ENCODE measurements at regions not wholly inside any gene's neighbourhood (a gene's known extent, or its start where the extent isn't known, plus 50 kb on each side); places are given as distances from the start of the nearest gene placed in this dataset.

DNA sequence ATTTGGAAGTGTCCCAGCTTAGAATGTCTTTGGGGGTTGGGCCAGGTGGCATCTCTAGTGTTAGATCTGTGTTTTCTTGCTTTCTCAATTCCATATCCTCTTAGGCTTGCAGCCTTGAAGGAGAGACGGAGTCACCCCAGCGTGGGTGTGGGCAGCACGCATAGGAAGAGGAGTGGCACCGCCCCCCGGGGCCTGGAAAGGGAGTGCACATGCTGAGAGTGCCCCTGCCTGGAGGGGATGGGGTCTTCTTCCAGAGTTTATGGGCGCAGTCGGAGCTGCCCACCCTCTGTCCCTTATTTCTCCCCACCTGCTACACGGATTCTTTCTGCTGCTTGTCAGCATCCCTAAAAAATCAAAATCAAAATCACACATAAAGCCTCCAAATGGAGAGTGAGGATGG is 309.7 kb downstream of the QKI start:
- Mint-ChIP-seq H3K4me1 (no peaks in the 10 kb centered on the region), H3K9me3 (no peaks in the 10 kb centered on the region), H3K27me3 (no peaks in the 10 kb centered on the region), H3K36me3 (no peaks in the 10 kb centered on the region), H3K27ac (no peak overlapping the region), H3K4me3 (no peak overlapping the region)

DNA sequence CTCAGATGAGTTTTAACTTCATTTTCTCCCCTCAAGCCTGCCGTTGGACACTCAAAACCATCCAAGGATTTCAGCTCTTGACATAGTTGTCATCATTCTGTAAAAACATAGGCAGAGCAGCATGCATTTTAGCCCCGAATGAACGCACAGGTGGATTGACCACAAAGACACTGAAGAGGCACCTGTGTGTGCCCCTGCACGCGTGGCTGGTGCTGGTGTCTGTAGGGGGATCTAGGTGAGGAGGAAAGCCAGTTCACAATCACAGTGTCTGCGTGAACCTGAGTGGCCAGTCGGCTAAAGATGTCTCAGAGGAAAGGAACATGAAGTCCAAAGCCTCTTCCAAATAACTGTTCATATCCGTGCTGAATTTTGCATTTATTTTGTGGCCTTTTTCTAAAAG is 309.2 kb downstream of the QKI start:
- Mint-ChIP-seq H3K4me1 (no peaks in the 10 kb centered on the region), H3K27ac (no peak overlapping the region), H3K4me3 (no peak overlapping the region)

GRCh38 chr6:163721922-163722692 is 307.6 kb downstream of the QKI start:
- H3K4me3 Mint-ChIP-seq: no peak overlapping the region
- no peaks in the 10 kb centered on the region for H3K9me3 Mint-ChIP-seq

More for the DNA sequence above, 309.2 kb downstream of the QKI start:
- no peaks in the 10 kb centered on the region for H3K36me3 Mint-ChIP-seq
- no peaks in the 10 kb centered on the region for H3K9me3 Mint-ChIP-seq
- no peaks in the 10 kb centered on the region for H3K27me3 Mint-ChIP-seq

GRCh38 chr6:163721435-163721834 is 306.9 kb downstream of the QKI start:
- H3K9me3 Mint-ChIP-seq: no peaks in the 10 kb centered on the region
- no peaks in the 10 kb centered on the region for H3K4me1 Mint-ChIP-seq
- no peaks in the 10 kb centered on the region for H3K36me3 Mint-ChIP-seq
- H3K27ac Mint-ChIP-seq: no peak overlapping the region
- H3K4me3 Mint-ChIP-seq: no peak overlapping the region
- peaks cover 3% of the 10 kb centered on the region for H3K27me3 Mint-ChIP-seq

More at GRCh38 chr6:163721922-163722692, 307.6 kb downstream of the QKI start:
- H3K27ac Mint-ChIP-seq: no peak overlapping the region
- no peaks in the 10 kb centered on the region for H3K4me1 Mint-ChIP-seq
- no peaks in the 10 kb centered on the region for H3K36me3 Mint-ChIP-seq
- H3K27me3 Mint-ChIP-seq: peaks cover 2% of the 10 kb centered on the region

DNA sequence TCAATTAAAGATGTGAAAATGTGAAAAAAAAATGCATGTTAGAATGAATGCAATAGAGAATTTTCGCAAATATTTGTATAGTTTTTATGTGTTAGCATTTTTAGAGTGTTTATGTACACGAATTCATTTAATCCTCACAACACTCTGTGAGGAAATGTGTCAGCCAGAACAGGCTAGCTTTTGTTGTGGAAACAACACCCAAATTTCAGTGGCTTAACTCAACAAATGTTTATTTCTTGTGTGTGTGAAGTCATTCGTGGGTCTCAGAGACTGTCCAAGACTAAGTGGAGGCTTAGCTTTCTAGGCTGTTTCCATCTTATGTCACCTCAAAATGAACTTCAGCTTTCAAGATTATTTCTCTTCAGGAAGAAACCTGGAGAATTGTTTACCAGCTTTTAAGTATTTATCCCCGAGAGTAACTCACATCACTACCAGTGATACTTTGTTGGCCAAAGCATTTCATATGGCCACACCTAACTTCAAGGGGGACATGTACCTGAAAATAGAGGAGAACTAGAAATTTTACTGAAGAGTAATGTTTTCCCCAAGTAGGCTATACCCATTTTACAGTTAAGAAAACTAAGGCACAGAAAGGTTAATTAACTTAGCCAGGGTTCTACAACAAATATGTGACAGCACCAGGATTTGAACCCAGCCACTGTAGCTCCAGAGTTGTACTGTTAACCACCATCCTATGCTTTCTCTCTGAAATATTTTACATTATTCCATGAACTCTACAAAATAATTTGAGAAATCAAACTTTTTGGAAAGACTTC is 306.1 kb downstream of the QKI start:
- H3K9me3 Mint-ChIP-seq: no peaks in the 10 kb centered on the region
- H3K27me3 Mint-ChIP-seq: peaks cover 3% of the 10 kb centered on the region
- H3K36me3 Mint-ChIP-seq: no peaks in the 10 kb centered on the region
- H3K27ac Mint-ChIP-seq: no peak overlapping the region
- H3K4me3 Mint-ChIP-seq: no peak overlapping the region
- H3K4me1 Mint-ChIP-seq: no peaks in the 10 kb centered on the region

DNA sequence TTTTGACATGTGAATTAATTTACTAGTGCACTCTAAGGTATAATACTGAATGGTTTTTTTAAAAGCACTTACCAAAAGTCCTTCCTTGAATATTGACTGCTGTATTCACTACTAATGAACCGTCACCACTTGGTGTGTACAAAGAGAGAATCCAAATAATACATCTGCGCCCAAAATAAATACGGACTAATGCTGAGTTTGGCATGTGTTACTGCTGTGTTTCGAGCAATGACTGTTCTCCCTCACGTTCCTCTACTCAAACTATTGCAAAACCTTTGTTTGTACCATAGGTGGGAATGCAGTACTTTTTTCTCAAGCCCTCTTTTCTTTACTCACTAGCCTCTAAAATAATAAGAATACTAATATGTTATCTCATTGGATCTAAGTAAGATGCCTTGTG is 305.5 kb downstream of the QKI start:
- no peaks in the 10 kb centered on the region for H3K9me3 Mint-ChIP-seq
- peaks cover 3% of the 10 kb centered on the region for H3K27me3 Mint-ChIP-seq
- no peaks in the 10 kb centered on the region for H3K4me1 Mint-ChIP-seq
- H3K36me3 Mint-ChIP-seq: no peaks in the 10 kb centered on the region
- no peak overlapping the region for H3K4me3 Mint-ChIP-seq
- no peak overlapping the region for H3K27ac Mint-ChIP-seq

DNA sequence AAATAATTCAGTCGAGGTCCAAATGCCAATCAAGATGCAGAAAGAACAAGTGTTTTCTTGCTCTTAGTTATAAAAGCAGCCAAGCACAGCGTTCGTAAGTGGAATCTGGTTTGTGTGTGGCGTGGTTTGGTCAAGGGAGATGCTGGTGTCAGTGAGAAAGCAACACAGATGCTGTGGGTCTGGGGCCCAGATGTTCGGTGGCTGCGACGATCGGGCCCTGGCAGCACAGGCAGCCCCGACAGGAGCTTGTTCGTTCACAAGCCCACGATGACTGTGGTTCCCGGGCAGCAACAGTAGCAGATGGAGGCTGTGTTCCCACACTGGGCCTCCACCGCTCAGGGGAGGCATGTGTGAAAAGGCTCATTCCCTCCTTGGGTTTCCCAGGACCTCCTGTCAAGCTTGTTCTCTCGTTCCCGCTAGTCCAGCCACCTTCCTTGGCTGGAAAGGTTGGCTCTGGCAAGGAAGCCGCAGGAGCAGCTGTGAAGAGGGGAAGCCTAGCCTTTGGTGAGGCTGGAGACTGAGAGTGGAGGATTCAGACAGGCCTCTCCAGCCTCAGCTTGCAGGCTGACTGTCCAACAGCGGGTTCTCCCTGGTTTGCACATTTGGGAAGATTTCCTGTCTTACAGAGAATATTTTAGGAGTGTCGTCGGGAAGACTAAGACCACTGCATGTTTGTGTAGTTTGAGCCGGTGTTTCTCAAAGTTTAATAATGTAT is 304.7 kb downstream of the QKI start:
- H3K4me1 Mint-ChIP-seq: no peaks in the 10 kb centered on the region
- no peaks in the 10 kb centered on the region for H3K9me3 Mint-ChIP-seq
- H3K4me3 Mint-ChIP-seq: no peak overlapping the region
- no peak overlapping the region for H3K27ac Mint-ChIP-seq
- H3K27me3 Mint-ChIP-seq: peaks cover 3% of the 10 kb centered on the region
- H3K36me3 Mint-ChIP-seq: no peaks in the 10 kb centered on the region

GRCh38 chr6:163718537-163718936 is 304.0 kb downstream of the QKI start:
- no peaks in the 10 kb centered on the region for H3K9me3 Mint-ChIP-seq
- peaks cover 3% of the 10 kb centered on the region for H3K27me3 Mint-ChIP-seq
- no peak overlapping the region for H3K4me3 Mint-ChIP-seq
- H3K36me3 Mint-ChIP-seq: no peaks in the 10 kb centered on the region
- H3K27ac Mint-ChIP-seq: no peak overlapping the region
- no peaks in the 10 kb centered on the region for H3K4me1 Mint-ChIP-seq

DNA sequence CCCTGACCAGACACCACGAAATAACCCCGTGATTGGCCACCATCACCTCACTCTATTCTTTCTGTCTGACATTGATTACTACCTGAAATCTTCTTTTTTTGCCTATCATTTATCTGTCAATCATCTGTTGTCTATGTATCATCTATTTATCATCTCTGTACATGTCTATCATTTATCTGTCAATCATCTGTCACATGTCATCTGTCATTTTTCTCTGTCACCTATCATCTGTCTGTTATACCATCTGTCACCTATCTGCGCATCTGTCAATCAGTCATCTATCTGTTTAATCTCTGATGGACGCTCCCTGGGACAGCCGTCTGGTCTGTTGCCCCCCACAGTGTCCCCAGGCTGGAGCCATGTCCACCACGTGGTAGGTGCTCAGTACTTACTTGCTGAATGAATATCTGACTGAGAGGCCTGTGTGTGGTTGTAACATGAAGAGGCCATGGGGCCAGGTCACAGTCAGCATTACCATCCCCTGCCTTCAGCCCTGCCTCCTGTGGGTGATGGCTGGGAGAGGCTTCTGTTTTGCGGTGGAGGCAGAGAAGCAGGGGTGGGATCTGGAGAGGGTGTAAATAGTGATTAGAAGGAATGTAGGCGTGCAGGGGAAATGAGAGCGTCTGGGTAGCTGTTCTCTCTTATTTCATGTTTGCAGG is 302.7 kb downstream of the QKI start:
- H3K4me3 Mint-ChIP-seq: no peak overlapping the region
- peaks cover 3% of the 10 kb centered on the region for H3K27me3 Mint-ChIP-seq
- no peak overlapping the region for H3K27ac Mint-ChIP-seq
- no peaks in the 10 kb centered on the region for H3K4me1 Mint-ChIP-seq
- H3K9me3 Mint-ChIP-seq: no peaks in the 10 kb centered on the region
- no peaks in the 10 kb centered on the region for H3K36me3 Mint-ChIP-seq

- H3K36me3 Mint-ChIP-seq: no peaks in the 10 kb centered on the region
- peaks cover 3% of the 10 kb centered on the region for H3K27me3 Mint-ChIP-seq
- no peaks in the 10 kb centered on the region for H3K9me3 Mint-ChIP-seq
- no peak overlapping the region for H3K27ac Mint-ChIP-seq
- H3K4me3 Mint-ChIP-seq: no peak overlapping the region
- no peaks in the 10 kb centered on the region for H3K4me1 Mint-ChIP-seq
These were observed 302.2 kb downstream of the QKI start for GRCh38 chr6:163716690-163717089.

DNA sequence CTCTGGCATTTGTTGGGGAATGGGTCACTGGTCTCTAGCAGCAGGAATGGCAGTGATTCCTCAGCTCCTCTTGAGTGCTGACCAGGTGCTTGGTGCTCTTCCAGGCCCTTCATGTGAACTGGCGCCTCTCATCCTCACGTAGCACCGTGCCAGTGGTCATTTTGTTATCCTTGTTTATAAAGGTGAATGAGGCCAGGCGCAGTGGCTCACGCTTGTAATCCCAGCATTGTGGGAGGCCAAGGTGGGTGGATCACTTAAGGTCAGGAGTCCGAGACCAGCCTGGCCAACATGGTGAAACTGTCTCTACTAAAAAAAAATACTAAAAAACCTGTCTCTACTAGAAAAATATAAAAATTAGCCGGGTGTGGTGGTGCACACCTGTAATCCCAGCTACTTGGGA is 301.3 kb downstream of the QKI start:
- Mint-ChIP-seq H3K27me3 (peaks cover 3% of the 10 kb centered on the region), H3K27ac (no peak overlapping the region), H3K4me1 (no peaks in the 10 kb centered on the region), H3K36me3 (no peaks in the 10 kb centered on the region), H3K4me3 (no peak overlapping the region), H3K9me3 (no peaks in the 10 kb centered on the region)

DNA sequence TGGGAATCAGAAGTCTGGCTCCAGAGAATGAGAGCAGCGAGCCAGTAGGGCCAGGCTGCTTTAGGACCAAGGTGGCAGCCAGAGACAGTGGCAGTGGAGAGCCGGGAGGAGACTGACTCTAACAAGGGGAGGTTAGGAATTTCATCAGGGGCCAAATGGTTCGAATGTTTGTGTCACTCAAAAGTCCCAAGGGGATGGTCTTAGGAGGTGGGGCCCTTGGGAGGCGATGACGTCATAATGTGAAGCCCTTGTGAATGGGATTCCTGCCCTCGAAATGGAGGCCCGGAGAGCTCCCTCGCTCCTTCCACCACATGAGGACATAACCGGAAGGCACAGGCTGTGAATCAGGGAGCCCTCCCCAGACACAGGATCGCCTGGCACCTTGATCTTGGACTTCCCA is 299.7 kb downstream of the QKI start:
- Mint-ChIP-seq H3K4me1 (no peaks in the 10 kb centered on the region), H3K36me3 (no peaks in the 10 kb centered on the region), H3K27me3 (peaks cover 3% of the 10 kb centered on the region), H3K9me3 (no peaks in the 10 kb centered on the region), H3K4me3 (no peak overlapping the region), H3K27ac (no peak overlapping the region)

DNA sequence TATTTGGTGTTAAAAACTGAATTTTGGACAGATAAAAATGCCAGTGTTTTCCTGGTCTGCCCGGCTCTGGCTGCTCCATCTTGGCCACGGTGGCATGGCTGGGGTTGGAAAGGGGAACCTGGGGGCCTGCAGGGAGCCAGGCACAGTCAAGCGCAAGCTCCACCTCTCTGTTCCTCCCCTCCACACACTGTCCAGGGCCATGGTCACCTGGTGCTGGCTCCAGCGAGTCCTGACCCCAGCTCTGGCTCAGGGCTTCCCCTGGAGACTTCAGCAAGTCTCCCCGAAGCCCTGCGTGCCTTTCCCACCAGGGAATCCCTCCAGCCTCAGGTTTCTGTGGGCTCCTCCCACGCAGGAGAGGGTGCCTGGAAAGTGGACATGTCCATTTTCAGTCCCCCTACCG is 298.5 kb downstream of the QKI start:
- peaks cover 2% of the 10 kb centered on the region for H3K27me3 Mint-ChIP-seq
- H3K36me3 Mint-ChIP-seq: no peaks in the 10 kb centered on the region
- H3K9me3 Mint-ChIP-seq: no peaks in the 10 kb centered on the region
- no peak overlapping the region for H3K27ac Mint-ChIP-seq
- H3K4me3 Mint-ChIP-seq: no peak overlapping the region
- no peaks in the 10 kb centered on the region for H3K4me1 Mint-ChIP-seq

- Mint-ChIP-seq H3K27ac (no peak overlapping the region), H3K27me3 (peaks cover 1% of the 10 kb centered on the region), H3K4me3 (no peak overlapping the region), H3K4me1 (no peaks in the 10 kb centered on the region), H3K9me3 (no peaks in the 10 kb centered on the region), H3K36me3 (no peaks in the 10 kb centered on the region)
These were observed 298.0 kb downstream of the QKI start for GRCh38 chr6:163712566-163712961.

GRCh38 chr6:163711615-163712565 is 297.4 kb downstream of the QKI start:
- no peaks in the 10 kb centered on the region for H3K27me3 Mint-ChIP-seq

More at GRCh38 chr6:163711615-163712565, 297.4 kb downstream of the QKI start:
- Mint-ChIP-seq H3K36me3 (no peaks in the 10 kb centered on the region), H3K4me3 (no peak overlapping the region), H3K4me1 (no peaks in the 10 kb centered on the region), H3K27ac (no peak overlapping the region), H3K9me3 (no peaks in the 10 kb centered on the region)
